ENCODE measurements at regions not wholly inside any gene's neighbourhood (a gene's known extent, or its start where the extent isn't known, plus 50 kb on each side); places are given as distances from the start of the nearest gene placed in this dataset.

DNA sequence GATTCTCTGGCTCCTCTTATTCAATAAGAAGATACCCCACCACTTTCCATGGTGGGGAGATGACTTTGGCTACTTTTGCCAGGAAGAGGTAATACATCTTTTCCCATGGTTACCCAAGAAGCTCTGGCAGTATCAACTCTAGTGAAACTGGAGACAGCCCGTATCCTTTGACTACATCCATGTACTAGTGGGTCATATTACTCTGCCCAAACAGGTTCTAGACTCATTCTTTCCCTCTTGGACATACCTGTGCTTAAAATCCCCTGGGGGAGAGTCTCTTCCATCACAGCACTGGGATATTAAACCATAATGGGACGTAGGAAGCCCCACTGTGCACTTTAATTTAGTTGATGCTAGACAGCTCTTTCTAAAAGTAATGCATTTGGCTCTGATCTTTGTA lies 144.7 kb upstream of the KLF12 start (continued):
- TF ChIP-seq, protein P1, sequence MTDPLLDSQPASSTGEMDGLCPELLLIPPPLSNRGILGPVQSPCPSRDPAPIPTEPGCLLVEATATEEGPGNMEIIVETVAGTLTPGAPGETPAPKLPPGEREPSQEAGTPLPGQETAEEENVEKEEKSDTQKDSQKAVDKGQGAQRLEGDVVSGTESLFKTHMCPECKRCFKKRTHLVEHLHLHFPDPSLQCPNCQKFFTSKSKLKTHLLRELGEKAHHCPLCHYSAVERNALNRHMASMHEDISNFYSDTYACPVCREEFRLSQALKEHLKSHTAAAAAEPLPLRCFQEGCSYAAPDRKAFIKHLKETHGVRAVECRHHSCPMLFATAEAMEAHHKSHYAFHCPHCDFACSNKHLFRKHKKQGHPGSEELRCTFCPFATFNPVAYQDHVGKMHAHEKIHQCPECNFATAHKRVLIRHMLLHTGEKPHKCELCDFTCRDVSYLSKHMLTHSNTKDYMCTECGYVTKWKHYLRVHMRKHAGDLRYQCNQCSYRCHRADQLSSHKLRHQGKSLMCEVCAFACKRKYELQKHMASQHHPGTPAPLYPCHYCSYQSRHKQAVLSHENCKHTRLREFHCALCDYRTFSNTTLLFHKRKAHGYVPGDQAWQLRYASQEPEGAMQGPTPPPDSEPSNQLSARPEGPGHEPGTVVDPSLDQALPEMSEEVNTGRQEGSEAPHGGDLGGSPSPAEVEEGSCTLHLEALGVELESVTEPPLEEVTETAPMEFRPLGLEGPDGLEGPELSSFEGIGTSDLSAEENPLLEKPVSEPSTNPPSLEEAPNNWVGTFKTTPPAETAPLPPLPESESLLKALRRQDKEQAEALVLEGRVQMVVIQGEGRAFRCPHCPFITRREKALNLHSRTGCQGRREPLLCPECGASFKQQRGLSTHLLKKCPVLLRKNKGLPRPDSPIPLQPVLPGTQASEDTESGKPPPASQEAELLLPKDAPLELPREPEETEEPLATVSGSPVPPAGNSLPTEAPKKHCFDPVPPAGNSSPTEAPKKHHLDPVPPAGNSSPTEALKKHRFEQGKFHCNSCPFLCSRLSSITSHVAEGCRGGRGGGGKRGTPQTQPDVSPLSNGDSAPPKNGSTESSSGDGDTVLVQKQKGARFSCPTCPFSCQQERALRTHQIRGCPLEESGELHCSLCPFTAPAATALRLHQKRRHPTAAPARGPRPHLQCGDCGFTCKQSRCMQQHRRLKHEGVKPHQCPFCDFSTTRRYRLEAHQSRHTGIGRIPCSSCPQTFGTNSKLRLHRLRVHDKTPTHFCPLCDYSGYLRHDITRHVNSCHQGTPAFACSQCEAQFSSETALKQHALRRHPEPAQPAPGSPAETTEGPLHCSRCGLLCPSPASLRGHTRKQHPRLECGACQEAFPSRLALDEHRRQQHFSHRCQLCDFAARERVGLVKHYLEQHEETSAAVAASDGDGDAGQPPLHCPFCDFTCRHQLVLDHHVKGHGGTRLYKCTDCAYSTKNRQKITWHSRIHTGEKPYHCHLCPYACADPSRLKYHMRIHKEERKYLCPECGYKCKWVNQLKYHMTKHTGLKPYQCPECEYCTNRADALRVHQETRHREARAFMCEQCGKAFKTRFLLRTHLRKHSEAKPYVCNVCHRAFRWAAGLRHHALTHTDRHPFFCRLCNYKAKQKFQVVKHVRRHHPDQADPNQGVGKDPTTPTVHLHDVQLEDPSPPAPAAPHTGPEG (CRISPR knock-in tag; IDR thresholded peaks at IDR 0.05), result no peak
- TF ChIP-seq PITX1 (CRISPR knock-in tag; IDR thresholded peaks at IDR 0.05), result no peak
- no peak for TF ChIP-seq MEF2D (CRISPR knock-in tag; IDR thresholded peaks at IDR 0.05)
- TF ChIP-seq TAF15 (IDR thresholded peaks at IDR 0.05; ENCODE audit: low read depth, low read length, poor library complexity, severe bottlenecking), result no peak
- TF ChIP-seq SIX4 (CRISPR knock-in tag; IDR thresholded peaks at IDR 0.05), result no peak

DNA sequence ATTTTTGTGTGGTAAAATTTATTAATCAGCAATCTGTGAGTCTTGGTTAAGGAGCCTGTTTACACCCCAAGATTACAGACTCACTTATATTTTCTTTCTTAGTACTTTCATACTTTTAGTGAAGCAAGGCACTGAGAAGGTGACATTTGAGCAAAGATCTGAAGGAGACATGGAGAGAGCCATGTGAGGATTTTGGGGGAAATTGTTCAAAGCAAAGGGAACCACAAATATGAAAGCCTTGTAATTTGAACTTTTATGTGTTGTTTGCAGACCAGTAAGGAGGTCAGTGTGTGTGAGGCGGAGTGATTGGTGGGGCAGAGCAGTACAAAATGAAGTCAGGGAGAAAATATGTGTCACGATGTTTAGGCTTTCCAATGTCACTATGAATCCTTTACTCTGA lies 140.7 kb upstream of the KLF12 start:
- WGBS (ENCODE audit: low lambda C conversion rate), result 0% methylated on average over 2 of the region's 2 CpGs
- Histone ChIP-seq H4K20me1 (ENCODE audit: insufficient read depth, low read length) (no peaks in the 10 kb centered on the region), H3K4me2 (ENCODE audit: low read depth, low read length) (no peak overlapping the region), H3K27me3 (ENCODE audit: control insufficient read depth in 1 of 2, insufficient read depth in 2 of 2, low read length in 2 of 2) (no peaks in the 10 kb centered on the region; a peak in 1 of 5 replicates), H3K79me2 (ENCODE audit: insufficient read depth, low read length) (no peaks in the 10 kb centered on the region), H3K27ac (ENCODE audit: extremely low read length, insufficient read depth, low read length) (no peak overlapping the region), H3K4me3 (replicated peaks in 1 of 3; ENCODE audit: insufficient read depth in 1 of 3, low read depth in 2 of 3, low read length in 3 of 3) (no peak overlapping the region), H3K4me1 (ENCODE audit: insufficient read depth, low read length) (peaks cover 4% of the 10 kb centered on the region; the same call in 1 of the 2 replicates), H2AFZ (ENCODE audit: low read length) (no peak overlapping the region), H3K9me3 (ENCODE audit: low read length) (no peaks in the 10 kb centered on the region), H3K36me3 (replicated peaks in 1 of 2; ENCODE audit: control insufficient read depth in 1 of 2, insufficient read depth in 2 of 2, low read length in 2 of 2) (no peaks in the 10 kb centered on the region), H3K9ac (ENCODE audit: insufficient read depth, low read depth, low read length) (no peak overlapping the region)
- ATAC-seq, result no peak; the same call in 1 of the 3 replicates
- in situ Hi-C loops (cut with HindIII; ENCODE audit: extremely low pct_ligation_motif_present, low pct_unique_long_range_greater_than_20kb), result no loop called here
- no peak for DNase-seq (ENCODE audit: low spot score)
- intact Hi-C loops (cut with micrococcal nuclease; ENCODE audit: unreplicated experiment), result no loop called here
- CTCF ChIA-PET (ENCODE audit: low intra/inter-chr PET ratio, low total read pairs), result no interaction called here
- no peak for TF ChIP-seq ZFP1 (CRISPR knock-in tag; IDR thresholded peaks at IDR 0.05)
- TF ChIP-seq ZNF205 (CRISPR knock-in tag; IDR thresholded peaks at IDR 0.05), result no peak
- FAIRE-seq, result no peak
- no TSS peak for BruUV-seq (replicated peaks)
- POLR2A ChIA-PET, result no interaction called here
